NCI-H2029 treated with DMSO at 0.1 percent for 48 hours (cell line): ENCODE measurements at regions not wholly inside any gene's neighbourhood (a gene's known extent, or its start where the extent isn't known, plus 50 kb on each side); places are given as distances from the start of the nearest gene placed in this dataset.

Experiments
- DNase-seq: peaks from one replicate; lab custom pipeline; 2025; lab: John Stamatoyannopoulos, UW

DNA sequence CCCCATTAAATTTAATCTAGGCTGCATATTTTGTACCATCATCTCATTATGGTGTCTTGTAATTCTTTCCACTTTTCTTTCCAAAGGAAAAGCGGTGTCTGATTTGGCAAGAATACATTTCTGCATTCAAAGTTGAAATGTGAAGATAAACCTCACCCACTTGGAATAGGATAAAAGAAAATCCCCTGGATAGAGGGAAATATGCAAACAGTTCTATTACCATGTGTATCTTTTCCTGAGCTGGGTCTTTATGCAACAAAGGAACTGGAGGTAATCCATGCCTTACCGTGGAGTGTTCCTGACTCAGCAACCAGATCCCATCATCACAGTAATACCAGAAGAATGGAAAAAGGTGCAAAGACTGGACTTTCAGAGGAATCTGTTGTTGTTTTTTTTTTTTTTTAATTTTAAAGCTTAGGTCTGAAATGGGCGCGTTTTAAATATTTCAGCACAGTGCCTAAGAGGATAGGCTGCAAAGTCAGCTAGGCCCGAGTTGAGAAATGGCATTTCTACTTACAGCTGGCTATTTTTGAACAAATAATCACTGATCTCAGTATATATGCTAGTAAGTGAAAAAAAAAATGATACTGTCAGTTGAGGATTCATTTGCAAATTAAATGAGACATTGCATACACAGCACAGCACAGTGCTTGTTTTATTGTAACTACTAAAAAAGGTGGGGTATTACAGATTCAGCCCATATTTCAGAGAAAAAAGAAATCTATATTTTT lies 55.5 kb upstream of the ADAMTS9 start:
- no peak for DNase-seq

DNA sequence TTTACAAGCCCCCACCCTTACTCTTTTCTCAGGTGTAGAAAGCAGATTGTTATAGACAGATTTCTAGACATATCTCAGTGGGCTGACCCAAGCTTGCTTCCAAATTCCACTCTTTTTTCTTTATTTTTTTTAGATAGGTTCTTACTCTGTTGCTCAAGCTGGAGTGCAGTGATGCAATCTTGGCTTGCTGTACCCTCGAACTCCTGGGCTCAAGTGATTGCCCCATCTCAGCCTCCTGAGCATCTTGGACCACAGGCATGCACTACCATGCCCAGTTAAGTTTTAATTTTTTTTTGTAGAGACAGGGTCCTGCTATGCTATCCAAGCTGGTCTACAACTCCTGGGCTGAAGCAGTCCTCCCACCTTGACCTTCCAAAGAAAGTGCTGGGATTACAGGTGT lies 53.5 kb upstream of the ADAMTS9 start:
- no peak for DNase-seq

DNA sequence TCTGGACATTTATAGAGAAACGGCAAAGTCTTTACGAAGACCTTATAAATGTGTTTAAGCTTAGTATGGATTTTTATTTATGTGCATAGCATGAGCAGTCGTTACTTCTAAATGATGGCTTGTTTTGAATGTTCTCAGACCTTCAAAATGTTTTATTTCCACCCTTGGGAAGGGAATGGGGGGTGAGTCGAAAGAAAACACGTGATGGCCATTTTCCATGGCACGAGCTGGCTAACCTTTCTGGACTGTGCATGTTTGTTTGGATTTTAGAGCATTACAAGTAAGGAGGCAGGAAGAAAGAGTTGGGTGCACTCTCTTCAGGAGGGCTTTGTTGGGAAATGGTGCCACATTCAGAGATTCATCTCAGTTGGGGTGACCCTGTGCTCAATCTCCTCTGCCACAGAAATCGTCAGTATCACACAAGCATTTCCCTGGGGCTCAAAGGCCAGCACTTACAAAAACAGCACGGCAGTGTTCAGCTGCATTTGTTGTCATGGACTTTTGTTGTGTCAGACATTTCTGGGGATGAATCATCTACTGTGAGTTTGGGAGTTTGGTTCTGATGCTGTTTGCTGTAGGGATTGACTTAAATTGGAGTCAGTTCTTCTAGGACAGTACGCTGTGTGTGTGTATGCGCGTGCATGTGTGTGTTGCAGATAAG lies 52.3 kb upstream of the ADAMTS9 start:
- no peak for DNase-seq
